ENCODE measurements at regions not wholly inside any gene's neighbourhood (a gene's known extent, or its start where the extent isn't known, plus 50 kb on each side); places are given as distances from the start of the nearest gene placed in this dataset.

DNA sequence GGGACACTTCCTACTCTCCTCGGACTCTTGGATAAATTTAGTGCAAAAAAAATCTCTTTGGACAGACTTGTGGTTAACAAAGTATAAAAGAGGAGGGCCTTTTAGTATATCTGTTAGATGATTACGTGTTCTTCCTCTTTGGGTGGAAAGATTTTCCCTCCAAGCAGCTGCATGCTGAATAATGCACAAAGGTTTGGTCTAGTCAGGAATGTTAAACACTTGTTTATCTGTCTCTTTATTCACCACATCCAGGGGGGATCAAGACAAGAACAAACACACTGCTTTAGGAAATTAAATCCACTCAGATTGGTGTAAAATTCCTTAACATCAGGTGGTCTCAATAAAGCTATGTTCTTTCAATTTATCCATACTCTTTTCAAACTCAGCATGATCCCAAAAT is 260.9 kb upstream of the CHD6 start:
- no peak for DNase-seq

DNA sequence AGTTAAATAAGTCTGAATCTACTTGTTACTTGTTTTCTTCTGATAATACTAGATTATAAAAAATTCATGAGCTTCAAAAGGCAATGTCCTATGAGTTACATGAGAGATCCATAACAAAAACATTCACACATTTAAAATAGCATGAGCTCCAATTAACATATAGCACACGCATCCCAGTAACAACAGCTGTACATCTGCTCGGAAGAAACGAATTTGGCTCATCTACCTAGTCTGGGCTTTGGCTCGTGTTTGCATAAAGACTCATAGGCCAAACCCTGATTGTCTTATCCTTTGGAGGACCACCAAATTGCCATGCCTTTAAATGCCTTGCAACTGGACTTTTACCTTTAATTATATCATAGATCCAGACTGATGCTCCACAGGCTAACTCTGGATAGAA is 259.7 kb upstream of the CHD6 start:
- DNase-seq = no peak

DNA sequence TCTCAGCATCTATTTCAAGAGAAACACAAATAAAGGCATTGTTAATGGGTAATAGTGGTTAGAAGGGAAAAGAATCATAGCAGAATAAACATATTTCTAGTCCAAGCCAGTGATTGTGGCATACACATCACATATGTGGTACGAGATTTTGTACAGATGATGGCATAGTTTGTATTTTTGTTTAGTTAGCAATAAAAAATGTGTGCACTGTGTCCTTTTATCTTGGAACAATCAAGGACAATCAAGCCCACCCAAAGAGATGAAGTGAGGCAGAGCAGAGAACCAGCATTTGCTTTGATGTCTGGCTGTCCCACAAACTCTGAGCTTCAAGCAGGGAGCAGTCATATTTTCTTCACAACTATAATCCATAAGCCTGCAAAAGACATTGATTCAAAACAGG is 256.5 kb upstream of the CHD6 start:
- DNase-seq = no peak

DNA sequence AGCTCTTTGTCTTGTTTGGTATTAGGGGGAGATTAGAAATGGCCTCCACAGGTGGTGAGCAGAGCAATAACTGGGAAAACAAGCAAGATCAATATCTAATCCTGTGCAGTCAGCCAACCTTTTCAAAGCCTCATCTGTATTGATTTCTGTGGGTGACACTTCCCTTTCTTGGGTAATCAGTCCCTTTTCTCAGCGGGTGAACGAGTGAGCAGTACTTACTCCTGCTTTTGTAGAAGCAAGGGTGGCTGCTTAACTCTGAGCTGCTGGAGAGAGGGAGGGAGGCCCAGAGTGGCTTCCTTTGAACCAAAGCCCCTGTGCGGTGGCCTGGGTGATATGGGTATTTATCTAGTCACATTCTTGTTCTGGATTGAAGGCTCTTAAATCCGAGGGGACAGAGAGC is 254.8 kb upstream of the CHD6 start:
- DNase-seq = no peak

DNA sequence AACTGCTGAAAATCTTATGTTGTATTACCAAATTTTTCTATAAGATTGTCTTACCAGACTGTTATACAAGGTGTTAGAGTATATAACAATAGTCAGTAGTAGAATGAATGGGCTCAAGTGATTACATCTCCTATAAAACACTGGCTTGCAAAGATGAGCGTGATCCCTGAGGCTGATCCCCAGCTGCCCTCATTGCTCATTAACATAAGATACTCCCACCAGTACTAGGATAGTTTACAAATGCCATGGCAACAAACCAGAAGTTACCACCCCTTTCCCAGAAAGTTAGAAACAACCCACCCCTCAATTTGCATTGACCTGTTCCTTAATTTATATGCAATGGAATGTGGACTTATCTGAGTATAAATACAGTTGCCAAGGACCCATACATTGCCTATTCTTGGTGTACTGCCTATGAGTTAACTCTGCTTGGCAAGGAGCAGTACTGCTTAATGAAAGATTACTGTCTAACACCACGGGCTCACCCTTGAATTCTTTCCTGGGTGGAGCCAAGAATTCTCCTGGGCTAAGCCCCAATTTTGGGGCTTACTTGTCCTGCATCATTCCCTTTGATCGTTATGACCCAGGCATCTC is 252.8 kb upstream of the CHD6 start:
- no peak for DNase-seq

DNA sequence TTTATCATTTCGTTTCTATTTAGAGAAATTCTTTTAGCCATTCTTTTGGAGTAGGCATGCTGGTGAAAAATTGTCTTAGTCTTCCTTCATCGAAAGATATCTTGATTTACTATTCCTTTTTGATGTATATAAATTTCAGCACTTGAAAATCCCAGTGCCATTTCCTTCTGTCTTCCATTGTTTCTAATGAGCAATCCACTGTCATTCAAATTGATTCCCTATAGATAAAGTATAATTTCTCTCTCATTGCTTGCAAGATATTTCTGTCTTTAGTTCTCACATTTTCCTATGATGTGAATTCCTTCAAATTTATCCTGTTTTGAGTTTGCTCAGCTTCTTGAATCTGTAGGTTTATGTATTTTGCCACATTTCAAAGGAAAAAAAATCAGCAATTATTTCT is 251.1 kb upstream of the CHD6 start:
- DNase-seq = no peak

DNA sequence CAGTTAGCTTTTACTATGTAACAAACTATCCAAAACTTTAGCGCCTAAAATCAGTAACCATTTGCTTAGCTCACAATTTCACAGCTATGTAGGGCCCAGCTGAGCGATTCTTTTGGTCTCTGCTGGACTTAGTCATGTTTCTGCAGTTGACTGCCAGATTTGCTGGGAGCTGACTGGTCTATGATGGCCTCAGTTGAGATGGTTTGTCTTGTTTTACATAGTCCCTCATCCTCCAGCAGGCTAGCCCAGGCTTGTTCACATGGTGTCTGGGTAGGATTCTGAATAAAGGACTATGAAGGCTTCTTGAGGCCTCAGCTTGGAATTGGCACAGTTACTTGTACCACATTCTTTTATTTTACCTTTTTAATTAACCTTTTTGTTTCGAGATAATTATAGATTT is 247.8 kb upstream of the CHD6 start:
- DNase-seq = no peak

DNA sequence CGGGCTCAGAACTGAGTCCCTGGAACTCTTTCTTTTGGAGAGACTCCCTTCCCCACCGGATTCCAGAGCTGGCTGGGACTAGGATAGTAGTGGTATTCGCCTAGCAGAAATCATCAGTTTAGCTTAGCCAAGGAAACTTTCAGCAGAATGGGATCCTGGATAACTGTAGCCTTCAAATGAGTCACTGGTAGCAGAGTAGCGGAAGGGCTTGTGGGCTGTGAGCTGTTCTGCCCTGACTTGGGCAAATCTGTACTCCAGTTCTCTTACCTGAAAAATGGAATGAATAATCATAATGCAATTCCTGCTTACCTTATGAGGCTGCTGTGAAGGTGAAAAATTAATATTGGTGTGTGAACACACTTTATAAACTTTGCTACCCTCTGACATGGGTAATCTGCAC is 244.3 kb upstream of the CHD6 start:
- DNase-seq = no peak

DNA sequence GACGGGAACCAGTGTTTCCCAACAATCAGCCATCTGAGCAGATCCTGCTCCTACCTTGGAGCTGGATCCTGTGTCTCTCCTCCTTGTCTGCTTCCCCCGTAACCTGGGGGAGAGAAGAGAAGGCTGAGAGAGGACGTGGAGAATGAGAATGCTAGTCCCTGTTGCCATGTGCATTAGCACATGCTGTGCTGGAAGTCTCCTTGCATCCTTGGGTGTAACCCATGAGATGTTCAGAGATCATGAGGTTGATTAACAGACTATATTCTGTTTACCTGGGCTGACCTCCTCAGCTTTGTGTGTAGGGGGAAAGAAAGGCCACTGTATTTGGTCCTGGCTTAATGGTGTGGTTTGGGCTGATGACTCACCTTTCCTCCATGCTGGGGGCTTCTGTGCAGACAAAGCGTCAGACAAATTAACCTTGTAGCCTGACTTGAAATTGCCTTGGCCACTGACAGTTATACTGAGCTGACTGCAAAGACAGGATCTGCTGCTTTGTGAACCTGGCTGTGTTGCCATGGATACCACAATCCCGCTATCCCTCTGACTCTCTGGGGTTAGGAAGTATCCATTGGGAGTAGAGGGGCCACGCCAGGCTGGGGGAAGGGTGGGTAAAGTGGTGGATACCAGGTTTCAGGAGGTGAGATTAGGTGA is 243.7 kb upstream of the CHD6 start:
- no peak for DNase-seq

DNA sequence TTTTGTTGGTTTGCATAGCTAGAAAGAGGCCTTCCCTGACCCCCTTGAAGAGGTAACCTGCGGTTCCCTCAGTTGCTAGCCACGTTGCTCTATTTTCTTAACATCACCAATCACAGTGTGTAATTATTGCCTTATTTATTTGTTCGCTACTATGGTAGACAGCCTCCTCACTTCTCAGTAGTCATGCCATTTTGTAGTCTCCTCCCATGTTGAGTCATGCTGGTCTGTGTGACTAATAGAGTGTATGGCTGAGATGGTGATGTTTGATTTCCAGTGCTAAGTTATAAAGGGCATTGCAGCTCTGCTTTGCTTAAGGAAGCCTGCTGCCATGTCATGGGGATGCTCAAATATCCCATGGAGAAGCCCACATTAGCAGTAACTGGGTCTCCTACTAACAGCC is 236.6 kb upstream of the CHD6 start:
- DNase-seq = no peak

DNA sequence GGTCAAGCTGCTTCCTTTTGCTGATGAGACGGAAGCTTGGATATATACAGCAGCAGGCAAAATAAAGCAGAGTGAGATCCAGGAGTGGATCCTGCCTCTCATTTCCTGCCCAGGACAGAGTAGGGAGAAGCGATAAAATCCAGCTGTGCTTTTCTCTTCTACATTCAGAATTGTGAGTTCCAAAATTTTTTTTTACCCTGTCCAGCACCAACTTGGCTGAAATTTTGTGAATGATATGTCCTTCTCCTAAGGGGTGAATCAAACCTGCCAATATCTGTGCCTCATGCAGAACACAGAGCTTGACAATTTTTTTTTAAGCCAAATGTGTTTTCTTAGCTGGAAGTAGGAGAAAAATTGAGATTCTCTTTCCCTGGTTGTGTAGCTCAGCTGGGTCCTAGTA is 235.6 kb upstream of the CHD6 start:
- no peak for DNase-seq

DNA sequence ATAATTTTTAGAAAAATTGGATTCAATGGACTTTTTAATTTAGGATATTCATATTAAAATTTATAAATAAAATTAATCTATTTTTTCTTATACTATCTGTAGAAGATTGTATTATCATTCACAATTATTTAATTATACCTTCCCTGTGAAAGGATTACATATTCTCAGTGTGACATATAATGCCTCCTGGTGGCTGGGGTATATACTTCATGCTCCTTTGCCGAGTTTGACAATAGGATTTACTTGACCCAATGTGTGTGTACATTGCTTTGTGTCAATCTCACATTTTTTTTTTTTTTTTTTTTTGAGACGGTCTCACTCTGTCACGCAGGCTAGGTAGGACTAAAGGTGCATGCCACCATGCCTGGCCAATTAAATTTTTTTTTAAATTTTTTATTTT is 230.0 kb upstream of the CHD6 start:
- DNase-seq = no peak

DNA sequence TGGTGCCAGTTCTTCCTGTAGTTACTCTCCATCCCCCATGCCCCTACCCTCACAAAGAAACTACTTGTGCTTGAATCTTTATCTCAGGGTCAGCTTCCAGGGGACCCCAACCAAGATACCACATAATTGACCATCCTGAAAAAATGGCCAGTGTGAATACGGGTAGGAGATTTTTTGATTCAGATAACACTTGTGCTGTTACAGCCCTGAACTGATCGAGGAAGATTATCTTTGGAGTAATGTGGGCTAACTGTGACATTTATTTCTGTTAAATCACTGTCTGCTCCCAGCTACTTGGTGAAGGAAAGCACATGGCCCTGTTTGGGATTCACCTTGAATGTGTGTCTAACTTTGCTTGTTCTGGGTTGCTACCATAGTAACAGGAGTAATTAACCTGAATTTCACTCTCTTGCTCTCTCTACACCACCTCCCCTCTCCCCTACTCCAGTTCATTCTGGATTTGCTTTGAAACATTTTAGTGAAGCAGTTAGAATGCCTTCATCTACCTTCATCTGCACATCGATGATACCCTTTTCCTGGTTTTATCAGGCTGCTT is 219.6 kb upstream of the CHD6 start:
- no peak for DNase-seq

DNA sequence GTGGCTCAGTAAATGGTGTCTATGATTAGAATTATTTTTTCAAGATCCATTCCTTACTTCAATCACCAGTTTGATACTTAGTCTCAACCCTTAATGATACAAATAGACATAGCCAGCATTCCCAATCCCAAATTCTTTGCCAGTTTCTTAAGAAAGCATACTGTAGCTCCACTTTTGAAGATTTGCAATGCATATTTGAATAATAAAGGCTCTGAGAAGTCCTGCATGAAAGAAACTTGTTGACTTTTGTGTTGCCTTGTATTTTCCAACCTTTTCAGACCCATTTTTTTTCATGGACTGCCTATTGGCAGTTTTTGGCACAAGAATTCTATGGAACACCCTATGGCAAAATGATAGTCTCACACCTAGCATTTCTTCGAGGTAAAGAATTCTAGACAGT is 215.6 kb upstream of the CHD6 start:
- no peak for DNase-seq

DNA sequence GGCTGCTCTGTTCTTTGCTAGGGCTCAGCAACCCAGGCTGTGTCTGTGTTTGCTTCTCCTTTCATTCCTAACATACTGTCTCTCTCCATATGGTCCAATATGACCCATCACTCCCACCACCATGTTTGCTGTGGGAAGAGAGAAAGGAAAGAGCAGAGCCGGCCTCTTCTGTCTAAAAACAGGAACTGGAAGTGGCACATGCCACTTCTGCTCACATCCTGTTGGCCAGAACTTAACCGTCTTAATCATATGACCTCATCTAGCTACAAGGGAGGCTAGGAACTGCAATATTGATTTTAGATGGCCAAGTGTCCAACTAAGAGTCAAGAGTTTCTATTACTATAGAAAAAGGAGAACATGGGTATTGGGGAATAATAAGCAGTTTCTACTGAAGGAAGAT is 212.5 kb upstream of the CHD6 start:
- no peak for DNase-seq

DNA sequence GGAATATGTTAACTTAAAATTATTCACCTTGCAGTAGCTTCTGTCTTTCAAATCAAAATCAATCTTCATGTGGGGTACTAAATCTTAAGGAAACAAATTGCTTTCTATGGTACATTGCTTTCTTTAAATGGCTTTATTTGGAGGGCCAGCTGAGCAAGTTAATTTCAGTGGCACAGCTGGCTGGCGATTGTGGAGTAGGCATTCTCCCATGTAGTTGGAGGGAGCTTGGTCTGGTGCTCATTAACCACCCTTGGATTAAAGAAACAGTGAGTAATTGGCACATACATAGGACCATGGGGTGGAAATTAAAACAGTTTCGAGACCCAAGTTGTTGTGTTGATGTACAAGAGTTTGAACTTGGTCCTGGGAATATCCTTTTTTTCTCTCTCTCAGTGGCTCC is 201.3 kb upstream of the CHD6 start:
- no peak for DNase-seq

DNA sequence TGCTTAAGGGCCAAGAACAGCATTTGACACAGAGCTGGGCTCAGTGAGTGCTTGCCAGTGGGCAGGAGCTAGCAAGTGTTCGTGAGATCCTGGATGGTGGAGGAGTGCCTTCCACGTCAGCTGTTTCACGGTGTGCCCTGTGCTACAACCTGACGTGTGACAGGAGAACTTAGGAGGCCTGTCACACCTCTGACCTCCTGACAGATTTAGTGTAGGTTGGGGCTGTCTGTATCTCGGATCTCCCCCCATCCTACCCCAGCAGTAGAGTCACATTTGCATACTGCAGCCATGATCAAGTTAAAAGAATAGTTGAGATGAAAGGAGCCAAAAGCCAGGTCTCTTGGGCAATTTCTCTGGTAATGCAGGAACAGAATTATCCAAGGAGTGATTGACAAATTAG is 200.8 kb upstream of the CHD6 start:
- DNase-seq = no peak

DNA sequence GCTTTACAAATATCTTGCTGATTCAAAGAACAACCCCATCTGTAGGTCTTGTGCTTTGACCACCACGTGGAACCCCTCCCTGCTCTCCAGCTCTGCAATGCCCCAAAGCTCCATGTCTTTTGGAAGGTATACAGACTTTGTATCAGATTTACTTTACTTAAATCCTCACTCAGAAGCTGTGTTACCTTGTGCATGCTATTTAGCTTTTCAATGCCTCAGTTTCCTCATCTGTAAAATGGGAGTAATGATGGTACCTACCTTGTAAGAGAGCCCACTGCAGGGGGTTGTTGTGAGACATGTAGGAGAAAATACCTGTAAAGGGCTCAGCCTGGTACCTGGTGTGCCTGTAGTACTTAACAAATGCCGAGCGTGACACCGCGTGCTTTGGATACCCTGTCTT is 200.2 kb upstream of the CHD6 start:
- DNase-seq = no peak

DNA sequence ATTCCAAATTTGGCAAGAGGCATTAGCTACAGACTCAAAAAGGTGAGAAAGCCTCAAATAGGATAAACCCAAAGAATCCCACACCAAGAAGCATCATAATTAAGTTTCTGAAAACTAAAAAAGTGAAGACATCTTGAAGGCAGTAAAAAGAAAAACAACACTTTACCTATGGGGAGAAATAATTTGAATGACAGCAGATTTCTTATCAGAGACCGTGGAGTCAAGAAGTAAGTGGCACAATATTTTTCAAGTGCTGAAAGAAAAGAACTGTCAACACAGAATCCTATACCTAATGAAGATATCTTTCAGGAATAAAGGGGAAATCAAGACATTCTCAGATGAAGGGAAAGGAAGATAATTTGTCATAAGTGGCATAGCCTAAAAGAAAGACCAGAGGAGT is 193.3 kb upstream of the CHD6 start:
- no peak for DNase-seq

DNA sequence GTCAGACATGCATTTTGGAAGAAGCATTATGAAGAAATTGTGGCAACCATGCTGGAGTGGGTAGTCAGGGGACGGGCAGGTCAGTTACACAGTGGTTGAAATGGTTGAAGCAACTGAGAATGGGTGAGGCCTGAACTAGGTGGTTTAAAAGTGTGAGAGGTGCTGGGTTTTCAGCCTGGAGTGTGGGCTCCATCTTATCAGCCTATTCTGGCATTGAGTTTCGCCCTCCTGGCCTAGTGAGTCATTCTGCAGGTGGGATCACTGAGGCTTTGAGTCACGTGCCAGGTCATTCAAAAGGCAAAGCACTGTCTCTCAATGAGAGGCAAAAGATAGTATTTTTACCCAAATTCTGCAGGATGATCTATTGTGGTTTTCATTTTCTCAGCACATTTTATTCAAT is 181.9 kb upstream of the CHD6 start:
- no peak for DNase-seq

DNA sequence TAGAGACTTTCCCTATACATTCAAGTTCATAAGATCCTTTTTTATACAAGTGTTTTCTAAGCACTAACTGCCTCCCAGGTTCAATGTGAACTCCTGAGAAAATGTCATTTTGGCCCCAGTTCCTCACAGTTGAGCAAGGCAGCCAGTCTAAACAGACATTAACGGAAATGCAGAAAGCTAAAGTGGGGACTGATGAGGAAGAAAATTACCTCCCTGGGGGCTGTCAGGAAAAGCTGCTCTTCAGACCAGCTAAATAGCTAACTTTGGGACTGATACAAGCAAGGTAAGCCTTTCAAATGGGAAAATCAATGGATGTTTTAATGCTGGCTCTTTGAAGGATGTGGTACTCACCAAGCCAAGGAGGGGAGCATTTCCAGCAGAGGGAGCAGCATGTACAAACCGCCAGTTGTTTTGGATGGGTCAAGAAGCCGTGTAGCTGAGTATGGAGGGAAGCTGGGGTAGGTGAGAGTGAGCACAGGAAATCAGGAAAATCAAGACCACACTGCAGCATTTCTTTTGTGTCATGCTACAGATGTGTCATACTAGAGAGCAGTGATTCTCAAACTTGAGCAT is 180.8 kb upstream of the CHD6 start:
- no peak for DNase-seq

DNA sequence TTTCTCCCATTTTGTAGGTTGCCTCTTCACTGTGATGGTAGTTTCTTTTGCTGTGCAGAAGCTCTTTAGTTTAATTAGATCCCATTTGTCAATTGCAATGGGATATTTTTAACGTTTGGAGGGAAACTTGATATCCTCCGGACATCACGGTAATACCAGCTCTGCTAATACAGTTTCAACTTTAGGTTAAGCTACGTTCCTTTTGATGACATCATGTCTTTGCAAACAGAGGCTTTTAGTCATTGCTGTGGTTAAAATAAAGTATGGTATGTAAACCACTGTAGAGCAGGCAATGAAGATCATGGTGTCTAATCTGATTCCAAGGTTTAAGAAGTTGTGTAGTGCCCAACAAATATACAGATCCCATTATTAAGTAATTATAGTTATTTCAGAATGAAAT is 168.0 kb upstream of the CHD6 start:
- no peak for DNase-seq

DNA sequence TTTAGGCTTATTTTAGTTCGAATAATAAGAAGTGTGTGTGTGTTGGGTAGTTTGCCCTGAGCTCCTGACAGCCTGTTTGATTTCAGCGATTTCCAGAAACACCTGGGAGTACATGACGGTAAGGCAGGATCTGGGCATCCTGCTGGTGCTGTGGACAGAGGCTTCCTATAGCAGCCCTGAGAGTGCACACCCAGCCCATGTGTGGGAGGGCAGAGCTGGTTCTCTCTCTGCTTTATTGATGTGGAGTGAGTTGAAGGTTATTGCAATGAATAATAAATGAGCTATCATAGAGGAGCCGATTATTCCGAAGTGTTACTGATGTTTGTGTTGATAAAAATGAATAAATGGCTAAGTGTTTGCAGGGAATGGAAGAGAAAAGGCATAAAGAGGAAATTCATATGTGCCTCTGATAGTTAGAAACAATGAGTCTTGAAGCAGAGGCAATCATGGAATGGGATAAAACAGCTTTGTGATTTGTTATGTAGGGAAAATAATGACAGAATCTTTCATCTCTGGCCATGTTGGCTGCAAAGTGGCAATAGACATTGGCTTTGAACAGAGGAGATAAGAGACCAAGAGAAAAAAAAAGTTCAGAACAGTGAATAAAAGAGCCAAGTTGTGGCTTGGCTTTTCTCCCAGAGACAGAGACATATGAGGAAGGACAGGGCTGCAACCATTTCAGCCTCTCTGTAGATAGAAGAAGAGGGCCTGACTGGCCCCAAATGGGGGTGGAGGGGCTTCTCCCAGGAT is 166.2 kb upstream of the CHD6 start:
- DNase-seq = no peak

Measured in NCI-H524 treated with DMSO at 0.1 percent for 48 hours (cell line).